UCSD-AML1 (cell line): ENCODE measurements at regions not wholly inside any gene's neighbourhood (a gene's known extent, or its start where the extent isn't known, plus 50 kb on each side); places are given as distances from the start of the nearest gene placed in this dataset.

ENCODE experiments used
- DNase-seq: peaks from one replicate; lab custom pipeline; 2025; ENCODE audit not compliant: unreplicated experiment; lab: John Stamatoyannopoulos, UW

GRCh38 chr14:65348137-65348536, 64.4 kb upstream of the FUT8 start:
- DNase-seq, result no peak

GRCh38 chr14:65349100-65349499, 63.4 kb upstream of the FUT8 start:
- no peak for DNase-seq

- DNase-seq, result no peak
These were observed 60.9 kb upstream of the FUT8 start for GRCh38 chr14:65351493-65352194.

- DNase-seq, result no peak
These were observed 59.5 kb upstream of the FUT8 start for GRCh38 chr14:65352964-65353530.

GRCh38 chr14:65354131-65354530, 58.4 kb upstream of the FUT8 start:
- no peak for DNase-seq

GRCh38 chr14:65354715-65355114, 57.8 kb upstream of the FUT8 start:
- DNase-seq, result no peak

- DNase-seq, result no peak
These were observed 56.1 kb upstream of the FUT8 start for GRCh38 chr14:65356327-65356836.

GRCh38 chr14:65357113-65357512, 55.4 kb upstream of the FUT8 start:
- DNase-seq, result no peak

- DNase-seq, result no peak
These were observed 54.8 kb upstream of the FUT8 start for GRCh38 chr14:65357689-65358088.

GRCh38 chr14:65359503-65359902, 53.0 kb upstream of the FUT8 start:
- DNase-seq, result no peak

- DNase-seq, result no peak
These were observed 52.3 kb upstream of the FUT8 start for GRCh38 chr14:65360144-65360784.

GRCh38 chr14:65361920-65362319, 50.6 kb upstream of the FUT8 start:
- no peak for DNase-seq
